ENCODE measurements at regions not wholly inside any gene's neighbourhood (a gene's known extent, or its start where the extent isn't known, plus 50 kb on each side); places are given as distances from the start of the nearest gene placed in this dataset.

DNA sequence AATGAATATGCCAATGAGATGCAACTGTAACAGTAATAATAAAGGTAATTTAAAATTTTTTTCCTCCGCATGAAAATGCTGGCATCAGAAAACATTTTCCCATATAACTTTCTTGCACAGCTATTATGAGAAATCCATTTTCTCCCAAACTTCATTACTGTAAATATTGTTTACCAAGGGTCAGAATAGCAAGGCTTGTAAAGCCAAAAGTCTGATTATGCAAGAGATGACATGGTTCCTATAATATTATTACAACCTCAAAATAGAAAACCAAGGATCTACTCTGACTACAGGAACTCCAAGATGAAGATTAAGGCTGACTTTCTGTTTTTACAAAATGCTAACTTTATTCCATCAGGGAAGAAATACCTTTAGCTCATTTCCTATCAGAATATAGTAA, 162.7 kb upstream of the CDK1 start:
- no peak for DNase-seq (ENCODE audit: low read depth)
- no peak overlapping the region for H3K4me3 ChIP-seq (ENCODE audit: low read depth, low read length)
- TF ChIP-seq, protein P1, sequence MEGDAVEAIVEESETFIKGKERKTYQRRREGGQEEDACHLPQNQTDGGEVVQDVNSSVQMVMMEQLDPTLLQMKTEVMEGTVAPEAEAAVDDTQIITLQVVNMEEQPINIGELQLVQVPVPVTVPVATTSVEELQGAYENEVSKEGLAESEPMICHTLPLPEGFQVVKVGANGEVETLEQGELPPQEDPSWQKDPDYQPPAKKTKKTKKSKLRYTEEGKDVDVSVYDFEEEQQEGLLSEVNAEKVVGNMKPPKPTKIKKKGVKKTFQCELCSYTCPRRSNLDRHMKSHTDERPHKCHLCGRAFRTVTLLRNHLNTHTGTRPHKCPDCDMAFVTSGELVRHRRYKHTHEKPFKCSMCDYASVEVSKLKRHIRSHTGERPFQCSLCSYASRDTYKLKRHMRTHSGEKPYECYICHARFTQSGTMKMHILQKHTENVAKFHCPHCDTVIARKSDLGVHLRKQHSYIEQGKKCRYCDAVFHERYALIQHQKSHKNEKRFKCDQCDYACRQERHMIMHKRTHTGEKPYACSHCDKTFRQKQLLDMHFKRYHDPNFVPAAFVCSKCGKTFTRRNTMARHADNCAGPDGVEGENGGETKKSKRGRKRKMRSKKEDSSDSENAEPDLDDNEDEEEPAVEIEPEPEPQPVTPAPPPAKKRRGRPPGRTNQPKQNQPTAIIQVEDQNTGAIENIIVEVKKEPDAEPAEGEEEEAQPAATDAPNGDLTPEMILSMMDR (IDR thresholded peaks at IDR 0.05; ENCODE audit: insufficient read depth, low read depth, low read length), result no peak

DNA sequence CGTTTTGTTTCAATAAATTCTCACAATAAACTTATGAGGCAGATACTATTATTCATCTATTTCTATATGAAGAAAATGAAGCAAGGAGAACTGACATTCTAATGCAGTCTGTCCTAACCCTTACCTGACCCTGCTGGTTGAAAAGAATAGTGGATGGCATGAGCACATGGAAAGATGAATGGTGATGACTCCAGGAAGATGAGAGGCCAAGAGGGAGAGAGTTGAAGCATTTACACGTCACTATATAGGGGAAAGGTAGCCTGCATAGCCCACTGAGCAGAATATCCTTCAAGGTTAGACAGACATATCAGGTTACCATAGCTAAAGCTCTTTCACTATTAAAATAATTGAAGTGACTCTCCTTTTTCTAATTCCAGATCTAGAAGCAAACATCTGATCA, 163.9 kb upstream of the CDK1 start:
- DNase-seq (ENCODE audit: low read depth), result no peak
- TF ChIP-seq, protein P1 (IDR thresholded peaks at IDR 0.05; ENCODE audit: insufficient read depth, low read depth, low read length), result no peak
- H3K4me3 ChIP-seq (ENCODE audit: low read depth, low read length), result no peak overlapping the region

DNA sequence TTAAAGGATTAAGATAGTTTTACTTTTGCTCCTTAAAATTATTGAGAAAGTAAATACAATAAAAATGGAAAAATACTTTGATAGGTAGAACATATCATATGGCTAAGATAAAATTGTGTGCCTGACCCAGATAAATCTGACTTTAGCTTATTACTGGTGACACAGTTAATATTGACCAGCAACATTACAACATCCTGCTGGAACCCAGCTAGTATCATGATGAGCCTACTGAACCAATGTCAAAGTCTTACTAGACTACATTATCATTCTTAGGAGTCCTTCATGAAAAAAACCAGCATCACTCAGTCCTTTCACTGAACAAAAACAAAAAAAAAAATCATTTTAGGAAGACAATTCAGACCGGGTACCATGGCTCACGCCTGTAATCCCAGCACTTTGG, 164.8 kb upstream of the CDK1 start:
- no peak for DNase-seq (ENCODE audit: low read depth)
- H3K4me3 ChIP-seq (ENCODE audit: low read depth, low read length), result no peak overlapping the region
- TF ChIP-seq, protein P1 (IDR thresholded peaks at IDR 0.05; ENCODE audit: insufficient read depth, low read depth, low read length), result no peak

DNA sequence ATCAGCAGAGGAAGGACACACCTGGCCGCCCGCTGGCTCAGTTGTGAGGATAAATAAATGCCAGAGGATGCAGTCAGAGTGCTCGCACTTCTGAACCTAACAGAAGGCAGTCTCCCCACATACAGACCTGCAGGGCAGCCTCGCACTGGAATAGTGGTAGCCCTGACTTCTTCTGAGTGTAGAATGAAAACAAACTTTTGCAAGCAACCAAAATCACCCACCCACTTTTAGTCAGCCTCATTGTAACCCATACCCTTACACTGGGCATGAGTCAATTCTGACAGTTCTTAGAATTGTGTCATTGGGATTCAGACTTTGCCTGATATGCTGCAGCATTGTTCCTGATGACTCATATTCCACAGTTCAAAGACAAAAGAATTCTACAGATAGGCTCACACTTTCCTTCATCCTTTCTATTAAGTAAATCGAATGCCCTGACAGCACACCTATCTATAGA, 167.0 kb upstream of the CDK1 start:
- TF ChIP-seq, protein P1 (IDR thresholded peaks at IDR 0.05; ENCODE audit: insufficient read depth, low read depth, low read length), result no peak
- DNase-seq (ENCODE audit: low read depth), result peak; percentile 9
- H3K4me3 ChIP-seq (ENCODE audit: low read depth, low read length), result no peak overlapping the region

DNA sequence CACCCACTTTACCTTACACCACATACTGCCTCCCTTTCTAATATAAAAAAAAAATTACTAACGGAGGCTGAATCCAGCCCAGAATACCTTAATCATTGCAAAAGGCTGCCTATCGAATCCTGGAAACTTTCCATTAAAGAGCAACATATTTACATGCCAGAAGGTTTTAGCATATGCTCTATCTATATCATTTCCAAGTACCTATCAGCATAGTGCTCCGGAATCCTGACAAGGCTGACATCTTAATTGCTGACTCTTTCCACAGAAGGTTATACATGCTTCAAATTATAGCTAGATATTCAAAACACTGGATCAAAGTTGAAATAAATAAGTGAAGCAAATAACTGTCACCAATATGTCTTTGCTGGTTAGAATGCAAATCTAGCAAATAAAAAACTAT, 170.9 kb upstream of the CDK1 start:
- no peak overlapping the region for H3K4me3 ChIP-seq (ENCODE audit: low read depth, low read length)
- DNase-seq (ENCODE audit: low read depth), result no peak
- TF ChIP-seq, protein P1 (IDR thresholded peaks at IDR 0.05; ENCODE audit: insufficient read depth, low read depth, low read length), result no peak

DNA sequence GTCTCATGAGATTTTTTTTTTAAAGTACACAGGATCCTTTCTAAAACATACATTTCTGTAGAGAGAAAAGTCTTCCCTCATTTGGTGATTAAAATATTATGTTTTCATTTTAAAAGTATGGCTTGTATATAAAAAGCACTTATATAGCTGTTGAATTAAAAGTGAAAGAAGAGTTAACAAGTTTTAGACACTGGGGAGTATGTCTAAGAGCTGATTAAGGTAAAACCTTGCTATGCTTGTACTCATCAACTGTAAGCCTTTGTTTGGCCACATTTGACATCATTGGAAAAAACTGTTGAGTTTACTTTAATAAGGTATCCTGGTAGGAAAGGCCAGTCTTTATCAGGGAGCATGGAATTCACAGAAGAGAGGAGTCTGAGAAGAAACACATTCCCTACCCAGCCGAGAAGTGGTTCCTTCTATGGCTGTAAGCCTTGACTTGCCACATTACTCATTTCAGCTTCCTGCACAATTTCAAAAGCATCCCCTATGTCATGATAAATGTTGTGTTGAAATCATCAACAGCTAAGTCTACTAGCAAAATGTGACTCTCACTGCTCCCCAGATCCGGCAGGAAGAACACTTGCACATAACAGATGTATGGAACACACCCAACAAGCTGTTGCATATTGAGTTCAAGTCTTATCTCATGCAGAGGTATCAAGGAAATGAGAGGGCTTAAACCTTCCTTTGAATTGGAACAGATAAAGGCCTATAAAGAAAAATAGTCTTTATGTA, 171.8 kb upstream of the CDK1 start:
- no peak overlapping the region for H3K4me3 ChIP-seq (ENCODE audit: low read depth, low read length)
- TF ChIP-seq, protein P1 (IDR thresholded peaks at IDR 0.05; ENCODE audit: insufficient read depth, low read depth, low read length), result no peak
- DNase-seq (ENCODE audit: low read depth), result peak; percentile 67

DNA sequence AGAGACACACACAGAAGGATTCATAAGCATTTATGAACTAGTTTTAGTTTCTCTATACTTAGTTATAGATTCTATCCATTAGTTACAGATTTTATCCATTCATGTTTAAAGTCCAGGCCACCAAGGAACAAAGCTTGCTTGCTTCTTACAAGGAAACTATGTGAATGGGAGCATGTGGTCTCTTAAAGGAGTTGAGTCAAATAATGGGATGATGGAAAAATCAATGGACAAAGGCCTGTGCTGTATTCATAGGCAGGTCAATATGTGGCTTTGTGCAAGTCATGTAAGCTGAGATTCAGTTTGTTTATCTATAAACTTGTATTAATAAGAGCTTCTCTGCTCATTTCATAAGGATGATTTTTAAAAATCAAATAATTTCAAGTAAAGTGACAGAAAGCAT, 172.8 kb upstream of the CDK1 start:
- no peak overlapping the region for H3K4me3 ChIP-seq (ENCODE audit: low read depth, low read length)
- TF ChIP-seq, protein P1 (IDR thresholded peaks at IDR 0.05; ENCODE audit: insufficient read depth, low read depth, low read length), result no peak
- DNase-seq (ENCODE audit: low read depth), result no peak
